HL-60 (cell line): ENCODE measurements at regions not wholly inside any gene's neighbourhood (a gene's known extent, or its start where the extent isn't known, plus 50 kb on each side); places are given as distances from the start of the nearest gene placed in this dataset.

ENCODE experiments used
- DNase-seq, 2 experiments: peaks; one replicate each; pipeline ENCODE4 v3.0.0-alpha.2; 2010 to 2020; ENCODE audit warnings: low read depth in 1 of 2, low spot score in 1 of 2
- H3K27ac ChIP-seq: fragments of 250-450 bp; sonication (Bioruptor Pico); replicated peaks from 2 replicates; pipeline ENCODE4 v1.5.1; 2020; ENCODE audit warnings: mild to moderate bottlenecking, moderate library complexity
- H3K27me3 ChIP-seq: fragments of 250-450 bp; sonication (Bioruptor Pico); 2 replicates; pipeline ENCODE4 v1.5.1; 2021; ENCODE audit warnings: mild to moderate bottlenecking, moderate library complexity; ENCODE audit not compliant: insufficient read depth, poor library complexity, severe bottlenecking
- H3K4me3 ChIP-seq: replicated peaks from 2 replicates; pipeline ENCODE4 v1.5.1; 2011; ENCODE audit warnings: mild to moderate bottlenecking, control low read depth, low read length; ENCODE audit not compliant: insufficient read depth
- CTCF ChIP-seq: IDR thresholded peaks from one replicate; pipeline ENCODE4 v1.5.1; 2011; ENCODE audit warnings: low read length, control low read depth, inconsistent platforms; ENCODE audit not compliant: insufficient read depth
- GABPA ChIP-seq: IDR thresholded peaks from 2 replicates; pipeline ENCODE4 v1.6.1; 2012; ENCODE audit warnings: low read depth
- POLR2AphosphoS5 ChIP-seq: IDR thresholded peaks from 2 replicates; pipeline ENCODE4 v1.6.1; 2012; ENCODE audit warnings: low read depth
- REST ChIP-seq: IDR thresholded peaks from 2 replicates; pipeline ENCODE4 v1.6.1; 2012; ENCODE audit warnings: low read depth; ENCODE audit not compliant: insufficient replicate concordance
- SPI1 ChIP-seq: IDR thresholded peaks from 2 replicates; pipeline ENCODE4 v1.6.1; 2012; ENCODE audit warnings: low read depth, mild to moderate bottlenecking, borderline replicate concordance

GRCh38 chr18:42255908-42256765 lies 301.1 kb downstream of the PIK3C3 start:
- H3K27me3 ChIP-seq: peaks cover 2% of the 10 kb centered on the region
- no peak overlapping the region for H3K4me3 ChIP-seq
- no peak for DNase-seq
- no peak for TF ChIP-seq REST
- TF ChIP-seq GABPA: no peak
- no peak for TF ChIP-seq SPI1
- no peak overlapping the region for H3K27ac ChIP-seq

- no peak overlapping the region for H3K27ac ChIP-seq
- peaks cover 2% of the 10 kb centered on the region for H3K27me3 ChIP-seq
- DNase-seq: no peak
- TF ChIP-seq SPI1 (no peak), POLR2AphosphoS5 (no peak), GABPA (no peak), CTCF (no peak), REST (no peak)
- H3K4me3 ChIP-seq: no peak overlapping the region
These were observed 303.4 kb downstream of the PIK3C3 start for GRCh38 chr18:42258301-42258965.

- no peak for DNase-seq
- H3K27me3 ChIP-seq: peaks cover 5% of the 10 kb centered on the region
- H3K4me3 ChIP-seq: no peak overlapping the region
- H3K27ac ChIP-seq: no peak overlapping the region
- no peak for TF ChIP-seq POLR2AphosphoS5
- no peak for TF ChIP-seq SPI1
- no peak for TF ChIP-seq REST
- TF ChIP-seq GABPA: no peak
- no peak for TF ChIP-seq CTCF
These were observed 306.7 kb downstream of the PIK3C3 start for GRCh38 chr18:42261731-42262130.
